H1 (cell line): ENCODE measurements at regions not wholly inside any gene's neighbourhood (a gene's known extent, or its start where the extent isn't known, plus 50 kb on each side); places are given as distances from the start of the nearest gene placed in this dataset.

Experiments
- CTCF ChIA-PET: fragments of 300-600 bp; sonication (Branson Sonifier 250); formaldehyde crosslinking; loops from one replicate; lab custom pipeline; 2021; ENCODE audit not compliant: partially characterized antibody; lab: Charles Lee
- POLR2A ChIA-PET: fragments of 300-600 bp; sonication (Branson Sonifier 250); formaldehyde crosslinking; loops from one replicate; lab custom pipeline; 2021; ENCODE audit warnings: inconsistent platforms; ENCODE audit not compliant: partially characterized antibody; lab: Charles Lee
- DNase-seq, 2 experiments: peaks; one replicate each; pipeline versions ENCODE4 v3.0.0 to v3.0.0-alpha.2; 2010 to 2022; ENCODE audit warnings: low spot score in 2 of 2, low read depth in 1 of 2, mixed read lengths in 1 of 2
- FAIRE-seq: peaks from 2 replicates; lab custom pipeline; 2011; peaks lifted over from hg19 to GRCh38; lab: Jason Lieb, UNC
- H2AFZ ChIP-seq: 2 replicates; pipeline ENCODE4 v1.8.1; 2012; ENCODE audit warnings: low read length, inconsistent platforms
- H2AK5ac ChIP-seq: 2 replicates; pipeline ENCODE4 v1.6.1; 2013; ENCODE audit warnings: low read depth, low read length
- H2BK120ac ChIP-seq: replicated peaks from 2 replicates; pipeline ENCODE3; 2013; ENCODE audit warnings: low read depth, low read length, inconsistent platforms
- H2BK12ac ChIP-seq: 2 replicates; pipeline ENCODE4 v1.6.1; 2013; ENCODE audit warnings: low read depth, low read length
- H2BK15ac ChIP-seq: 2 replicates; pipeline ENCODE4 v1.6.1; 2013; ENCODE audit warnings: low read length
- H2BK20ac ChIP-seq: 2 replicates; pipeline ENCODE4 v1.6.1; 2013; ENCODE audit warnings: low read length
- H2BK5ac ChIP-seq: 2 replicates; pipeline ENCODE4 v1.6.1; 2013; ENCODE audit warnings: low read depth, low read length
- H3K14ac ChIP-seq: 2 replicates; pipeline ENCODE4 v1.6.1; 2013; ENCODE audit warnings: inconsistent platforms; ENCODE audit not compliant: insufficient read length
- H3K18ac ChIP-seq: 2 replicates; pipeline ENCODE4 v1.6.1; 2013; ENCODE audit warnings: low read length; ENCODE audit errors: extremely low read depth
- H3K23ac ChIP-seq: 2 replicates; pipeline ENCODE4 v1.6.1; 2013; ENCODE audit warnings: inconsistent platforms; ENCODE audit not compliant: insufficient read length
- H3K23me2 ChIP-seq: 2 replicates; pipeline ENCODE4 v1.6.1; 2013; ENCODE audit warnings: low read depth, low read length
- H3K27ac ChIP-seq: 2 replicates; pipeline ENCODE4 v1.6.1; 2011; ENCODE audit warnings: low read depth, low read length, inconsistent platforms
- H3K27me3 ChIP-seq, 4 experiments: replicated peaks in 1 of 4; 1 replicate in 1 of 4; 2 replicates in 3 of 4; pipeline versions ENCODE4 v1.6.1 to v1.8.1; 2011 to 2013; ENCODE audit warnings: low read length in 3 of 4, mild to moderate bottlenecking in 3 of 4, inconsistent platforms in 2 of 4, mixed read lengths in 2 of 4, moderate library complexity in 1 of 4; ENCODE audit not compliant: control insufficient read depth in 3 of 4, insufficient read depth in 3 of 4; ENCODE audit errors: extremely low read depth in 1 of 4
- H3K36me3 ChIP-seq, 4 experiments: 2 replicates each; pipeline versions ENCODE4 v1.6.1 to v1.8.1; 2011 to 2013; ENCODE audit warnings: mild to moderate bottlenecking in 4 of 4, low read length in 3 of 4, moderate library complexity in 2 of 4, control low read depth in 1 of 4, inconsistent platforms in 1 of 4; ENCODE audit not compliant: insufficient read depth in 4 of 4, control insufficient read depth in 2 of 4
- H3K4ac ChIP-seq: replicated peaks from 2 replicates; pipeline ENCODE3; 2013; ENCODE audit warnings: low read length, low read depth, mixed read lengths, inconsistent platforms; ENCODE audit not compliant: insufficient read length
- H3K4me1 ChIP-seq, 4 experiments: replicated peaks in 1 of 4; 1 replicate in 1 of 4; 2 replicates in 3 of 4; pipeline versions ENCODE4 v1.6.1 to v1.8.1; 2011 to 2013; ENCODE audit warnings: low read length in 3 of 4, inconsistent platforms in 2 of 4, mixed read lengths in 1 of 4; ENCODE audit not compliant: insufficient read depth in 4 of 4, control insufficient read depth in 3 of 4
- H3K4me2 ChIP-seq, 2 experiments: 2 replicates each; pipeline versions ENCODE4 v1.6.1 to v1.8.1; 2011 to 2013; ENCODE audit warnings: low read depth in 2 of 2, low read length in 2 of 2, control low read depth in 1 of 2, inconsistent platforms in 1 of 2, mild to moderate bottlenecking in 1 of 2; ENCODE audit not compliant: insufficient read depth in 1 of 2
- H3K4me3 ChIP-seq, 4 experiments: fragments of 200-600, 300-600 bp in 1 of 4; sonication (generic), shearing (Covaris generic), sonication (Bioruptor Twin) in 1 of 4; 2 replicates each; pipeline versions ENCODE4 v1.5.1 to v1.8.1; 2011 to 2016; ENCODE audit warnings: low read length in 4 of 4, low read depth in 3 of 4, control low read depth in 2 of 4, inconsistent platforms in 2 of 4, mild to moderate bottlenecking in 2 of 4, mixed read lengths in 1 of 4, moderate library complexity in 1 of 4; ENCODE audit not compliant: insufficient read depth in 2 of 4; ENCODE audit errors: extremely low read depth in 1 of 4
- H3K56ac ChIP-seq: replicated peaks from 2 replicates; pipeline ENCODE3; 2013; ENCODE audit warnings: low read depth, mild to moderate bottlenecking, mixed read lengths, low read length, inconsistent platforms; ENCODE audit not compliant: insufficient read length
- H3K79me1 ChIP-seq: 2 replicates; pipeline ENCODE4 v1.6.1; 2013; ENCODE audit warnings: low read depth, low read length, control low read depth
- H3K79me2 ChIP-seq, 2 experiments: 2 replicates each; pipeline versions ENCODE4 v1.6.1 to v1.8.1; 2012 to 2013; ENCODE audit warnings: low read length in 2 of 2, mild to moderate bottlenecking in 2 of 2, inconsistent platforms in 1 of 2; ENCODE audit not compliant: insufficient read depth in 2 of 2, control insufficient read depth in 1 of 2
- H3K9ac ChIP-seq, 4 experiments: replicated peaks in 1 of 4; 1 replicate in 1 of 4; 2 replicates in 3 of 4; pipeline versions ENCODE4 v1.6.1 to v1.8.1; 2011 to 2013; ENCODE audit warnings: low read depth in 3 of 4, low read length in 3 of 4, control low read depth in 2 of 4, mild to moderate bottlenecking in 2 of 4, moderate library complexity in 2 of 4, inconsistent platforms in 1 of 4; ENCODE audit errors: extremely low read depth in 1 of 4
- H3K9me3 ChIP-seq, 2 experiments: 2 replicates each; pipeline versions ENCODE4 v1.6.1 to v1.8.1; 2012 to 2013; ENCODE audit warnings: mild to moderate bottlenecking in 2 of 2, moderate library complexity in 2 of 2, control low read depth in 1 of 2, inconsistent platforms in 1 of 2, low read depth in 1 of 2, low read length in 1 of 2, mixed read lengths in 1 of 2; ENCODE audit not compliant: insufficient read depth in 2 of 2
- H4K20me1 ChIP-seq, 2 experiments: replicated peaks in 1 of 2; 2 replicates each; pipeline versions ENCODE3 to v1.8.1; 2011 to 2013; ENCODE audit warnings: inconsistent platforms in 2 of 2, low read length in 2 of 2, mild to moderate bottlenecking in 1 of 2; ENCODE audit not compliant: insufficient read depth in 2 of 2, control insufficient read depth in 1 of 2
- H4K5ac ChIP-seq: 2 replicates; pipeline ENCODE4 v1.6.1; 2013; ENCODE audit warnings: low read length, low read depth, mixed read lengths, inconsistent platforms; ENCODE audit not compliant: insufficient read length
- H4K8ac ChIP-seq: 2 replicates; pipeline ENCODE4 v1.8.0; 2013; ENCODE audit warnings: mild to moderate bottlenecking, moderate library complexity, low read length, inconsistent platforms; ENCODE audit not compliant: insufficient read depth; ENCODE audit errors: extremely low read depth
- H4K91ac ChIP-seq: replicated peaks from 2 replicates; pipeline ENCODE3; 2013; ENCODE audit warnings: low read length, mixed read lengths, inconsistent platforms; ENCODE audit not compliant: insufficient read length
- HDAC2 ChIP-seq, 2 experiments: fragments of 300-600 bp in 1 of 2; sonication (generic) in 1 of 2; IDR thresholded peaks; 2 replicates each; pipeline ENCODE4 v1.6.1; 2011 to 2012; ENCODE audit warnings: low read depth in 2 of 2, low read length in 2 of 2, mild to moderate bottlenecking in 2 of 2, moderate library complexity in 2 of 2, borderline replicate concordance in 1 of 2, inconsistent platforms in 1 of 2
- KDM4A ChIP-seq: IDR thresholded peaks from one replicate; pipeline ENCODE4 v1.7.1; 2012; ENCODE audit warnings: low read depth, mild to moderate bottlenecking, moderate library complexity, low read length, inconsistent platforms; ENCODE audit not compliant: severe bottlenecking
- MAX ChIP-seq: IDR thresholded peaks from 2 replicates; pipeline ENCODE4 v1.6.1; 2012; ENCODE audit warnings: inconsistent platforms
- RNF2 ChIP-seq: fragments of 200-900, 300-1000 bp; sonication (generic); IDR thresholded peaks from 2 replicates; pipeline ENCODE4 v1.7.1; 2016; ENCODE audit warnings: borderline replicate concordance, low read depth, mild to moderate bottlenecking, antibody characterized with exemption, low read length; ENCODE audit not compliant: poor library complexity, severe bottlenecking; ENCODE audit errors: missing control alignments
- SAP30 ChIP-seq: fragments of 300-600 bp; sonication (generic); IDR thresholded peaks from 2 replicates; pipeline ENCODE4 v1.7.1; 2012; ENCODE audit warnings: low read length, moderate library complexity, mild to moderate bottlenecking, inconsistent platforms; ENCODE audit not compliant: insufficient read depth, insufficient replicate concordance
- SRF ChIP-seq: IDR thresholded peaks from 2 replicates; pipeline ENCODE4 v1.6.1; 2011; ENCODE audit warnings: mild to moderate bottlenecking, low read depth, low read length, moderate library complexity
- TAF1 ChIP-seq: IDR thresholded peaks from 2 replicates; pipeline ENCODE4 v1.6.1; 2011; ENCODE audit warnings: mild to moderate bottlenecking, low read depth, low read length
- WGBS, 2 experiments: shearing (Covaris generic) in 1 of 2; methylation state at CpG; one replicate each; pipeline versions ENCODE4 v1.1.6 to v1.1.7; 2013 to 2015; ENCODE audit warnings: low lambda C conversion rate in 2 of 2, mixed read lengths in 2 of 2, inconsistent platforms in 1 of 2, low coverage in 1 of 2, missing lambda C conversion rate in 1 of 2; ENCODE audit not compliant: insufficient replicate concordance in 2 of 2, insufficient coverage in 1 of 2, insufficient read length in 1 of 2; ENCODE audit errors: extremely low coverage in 1 of 2, missing lambda C conversion rate in 1 of 2; 5-methylcytosine and 5-hydroxymethylcytosine counted together

- FAIRE-seq (no peak), DNase-seq (no peak)
- Histone ChIP-seq H3K9ac (no peak overlapping the region), H3K36me3 (no peaks in the 10 kb centered on the region), H3K4ac (no peak overlapping the region), H3K9me3 (no peaks in the 10 kb centered on the region), H3K18ac (no peak overlapping the region), H3K4me3 (no peak overlapping the region), H3K23ac (no peak overlapping the region), H3K56ac (no peak overlapping the region), H2AFZ (no peak overlapping the region), H2BK15ac (no peak overlapping the region), H3K23me2 (no peaks in the 10 kb centered on the region), H3K27ac (no peak overlapping the region), H4K91ac (no peak overlapping the region), H3K4me1 (no peaks in the 10 kb centered on the region), H3K27me3 (no peaks in the 10 kb centered on the region), H2AK5ac (no peak overlapping the region), H4K8ac (no peak overlapping the region), H3K79me2 (no peaks in the 10 kb centered on the region), H2BK12ac (no peak overlapping the region), H4K20me1 (no peaks in the 10 kb centered on the region), H2BK120ac (no peak overlapping the region), H3K79me1 (no peaks in the 10 kb centered on the region), H2BK20ac (no peak overlapping the region), H2BK5ac (no peak overlapping the region), H3K4me2 (no peak overlapping the region), H4K5ac (no peak overlapping the region), H3K14ac (no peak overlapping the region)
- ChIA-PET CTCF (interaction anchor here (0.9 to 2.4 kb wide), 3 partner anchors 22 to 33 kb away, joined by 3 to 8 read pairs (median 3); no protein-coding TSS in a partner anchor), POLR2A (no interaction called here)
- TF ChIP-seq KDM4A (no peak), RNF2 (no peak), SRF (no peak), SAP30 (no peak), TAF1 (no peak), HDAC2 (IDR thresholded peaks at IDR 0.05; ENCODE audit: borderline replicate concordance in 1 of 2, low read depth in 2 of 2, low read length in 2 of 2) (no peak), MAX (no peak)
- 92% methylated on average over 1 of the region's 1 CpG; no CpG with 5 or more reads in 1 of the 2 experiments for WGBS, 2 experiments
Measured at GRCh38 chr10:62459072-62459471, 84.9 kb downstream of the ZNF365 start.
